SK-N-MC (cell line): ENCODE measurements at regions not wholly inside any gene's neighbourhood (a gene's known extent, or its start where the extent isn't known, plus 50 kb on each side); places are given as distances from the start of the nearest gene placed in this dataset.

Experiments used
- EZH2 ChIP-seq: fragments of 200-600 bp; sonication (generic); IDR thresholded peaks from one replicate; pipeline ENCODE4 v1.6.1; 2017; ENCODE audit warnings: antibody characterized with exemption
- POLR2AphosphoS5 ChIP-seq: IDR thresholded peaks from 2 replicates; pipeline ENCODE4 v1.6.1; 2012; ENCODE audit warnings: mild to moderate bottlenecking, low read depth, low read length, borderline replicate concordance

GRCh38 chr5:96264047-96264446 lies 169.0 kb downstream of the PCSK1 start:
- no peak for TF ChIP-seq POLR2AphosphoS5
- TF ChIP-seq EZH2 = no peak
